ENCODE measurements at regions not wholly inside any gene's neighbourhood (a gene's known extent, or its start where the extent isn't known, plus 50 kb on each side); places are given as distances from the start of the nearest gene placed in this dataset.

GRCh38 chr5:106415541-106415940 lies 1255.2 kb downstream of the EFNA5 start:
- TF ChIP-seq, protein P1, sequence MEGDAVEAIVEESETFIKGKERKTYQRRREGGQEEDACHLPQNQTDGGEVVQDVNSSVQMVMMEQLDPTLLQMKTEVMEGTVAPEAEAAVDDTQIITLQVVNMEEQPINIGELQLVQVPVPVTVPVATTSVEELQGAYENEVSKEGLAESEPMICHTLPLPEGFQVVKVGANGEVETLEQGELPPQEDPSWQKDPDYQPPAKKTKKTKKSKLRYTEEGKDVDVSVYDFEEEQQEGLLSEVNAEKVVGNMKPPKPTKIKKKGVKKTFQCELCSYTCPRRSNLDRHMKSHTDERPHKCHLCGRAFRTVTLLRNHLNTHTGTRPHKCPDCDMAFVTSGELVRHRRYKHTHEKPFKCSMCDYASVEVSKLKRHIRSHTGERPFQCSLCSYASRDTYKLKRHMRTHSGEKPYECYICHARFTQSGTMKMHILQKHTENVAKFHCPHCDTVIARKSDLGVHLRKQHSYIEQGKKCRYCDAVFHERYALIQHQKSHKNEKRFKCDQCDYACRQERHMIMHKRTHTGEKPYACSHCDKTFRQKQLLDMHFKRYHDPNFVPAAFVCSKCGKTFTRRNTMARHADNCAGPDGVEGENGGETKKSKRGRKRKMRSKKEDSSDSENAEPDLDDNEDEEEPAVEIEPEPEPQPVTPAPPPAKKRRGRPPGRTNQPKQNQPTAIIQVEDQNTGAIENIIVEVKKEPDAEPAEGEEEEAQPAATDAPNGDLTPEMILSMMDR (IDR thresholded peaks at IDR 0.05; ENCODE audit: extremely low read depth, missing control alignments) = no peak
- DNase-seq (ENCODE audit: low spot score) = no peak

DNA sequence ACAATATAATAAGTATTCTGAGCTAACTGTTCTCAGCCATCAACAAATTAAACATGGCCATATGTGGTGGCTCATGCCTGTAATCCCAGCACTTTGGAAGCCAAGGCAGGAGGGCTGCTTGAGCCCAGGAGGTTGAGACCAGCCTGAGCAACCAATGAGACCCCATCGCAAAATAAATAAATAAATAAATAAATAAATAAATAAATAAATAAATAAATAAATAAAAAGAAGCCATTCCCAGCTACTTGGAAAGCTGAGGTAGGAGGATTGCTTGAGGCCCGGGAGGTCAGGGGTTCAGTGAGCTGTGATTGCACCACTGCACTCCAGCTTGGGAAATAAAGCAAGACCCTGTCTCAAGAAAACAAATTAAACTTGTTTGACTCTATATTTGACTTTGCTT lies 1256.4 kb downstream of the EFNA5 start:
- no peak for DNase-seq (ENCODE audit: low spot score)
- TF ChIP-seq, protein P1 (IDR thresholded peaks at IDR 0.05; ENCODE audit: extremely low read depth, missing control alignments) = no peak

GRCh38 chr5:106412606-106413005 lies 1258.1 kb downstream of the EFNA5 start:
- TF ChIP-seq, protein P1 (IDR thresholded peaks at IDR 0.05; ENCODE audit: extremely low read depth, missing control alignments) = no peak
- DNase-seq (ENCODE audit: low spot score) = no peak

DNA sequence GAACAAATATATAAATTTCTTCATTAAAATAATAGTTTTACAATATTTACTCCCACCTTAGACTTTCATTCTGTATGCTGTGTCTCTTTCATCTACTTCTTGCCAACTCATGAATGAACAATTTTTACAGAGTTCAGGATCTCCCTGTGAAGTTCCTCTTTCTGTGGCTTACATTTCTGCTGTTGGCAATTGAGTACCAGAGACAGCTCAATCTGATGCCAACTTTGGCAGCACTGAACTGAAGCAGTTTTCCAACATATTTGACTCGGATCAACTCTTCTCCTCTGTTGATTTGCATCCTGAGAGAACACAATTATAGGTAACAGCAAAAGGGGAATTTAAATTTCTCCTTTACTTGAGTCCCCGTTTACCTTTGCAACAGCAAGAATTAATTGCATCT lies 1262.2 kb downstream of the EFNA5 start:
- no peak for DNase-seq (ENCODE audit: low spot score)
- TF ChIP-seq, protein P1 (IDR thresholded peaks at IDR 0.05; ENCODE audit: extremely low read depth, missing control alignments) = no peak

- TF ChIP-seq, protein P1 (IDR thresholded peaks at IDR 0.05; ENCODE audit: extremely low read depth, missing control alignments) = no peak
- DNase-seq (ENCODE audit: low spot score) = no peak
Observed at GRCh38 chr5:106408141-106408540, 1262.6 kb downstream of the EFNA5 start.

GRCh38 chr5:106401561-106401960 lies 1269.2 kb downstream of the EFNA5 start:
- TF ChIP-seq, protein P1 (IDR thresholded peaks at IDR 0.05; ENCODE audit: extremely low read depth, missing control alignments) = no peak
- DNase-seq (ENCODE audit: low spot score) = no peak

- no peak for DNase-seq (ENCODE audit: low spot score)
- TF ChIP-seq, protein P1 (IDR thresholded peaks at IDR 0.05; ENCODE audit: extremely low read depth, missing control alignments) = no peak
Observed at GRCh38 chr5:106399391-106399790, 1271.3 kb downstream of the EFNA5 start.
